Superior temporal gyrus (tissue), 1 donor: ENCODE measurements at regions not wholly inside any gene's neighbourhood (a gene's known extent, or its start where the extent isn't known, plus 50 kb on each side); places are given as distances from the start of the nearest gene placed in this dataset.
"Not testable (repeated sequence)": the region's sequence is repeated elsewhere in the genome, so short reads cannot be mapped to it uniquely, and the experiment has no call there.

Experiments
- DNase-seq: peaks from one replicate; pipeline ENCODE4 v3.0.0-alpha.2; 2016; ENCODE audit errors: extremely low spot score

GRCh38 chr5:67771221-67771620 lies 444.3 kb upstream of the PIK3R1 start:
- DNase-seq: no peak

- DNase-seq: no peak
These were observed 445.0 kb upstream of the PIK3R1 start for GRCh38 chr5:67770431-67771025.

- no peak for DNase-seq
These were observed 449.9 kb upstream of the PIK3R1 start for GRCh38 chr5:67765697-67766096.

GRCh38 chr5:67757771-67758170 lies 457.8 kb upstream of the PIK3R1 start:
- DNase-seq: not testable (repeated sequence)

GRCh38 chr5:67752357-67752708 lies 463.2 kb upstream of the PIK3R1 start:
- DNase-seq: no peak

GRCh38 chr5:67748165-67748690 lies 467.3 kb upstream of the PIK3R1 start:
- no peak for DNase-seq

GRCh38 chr5:67747096-67747495 lies 468.5 kb upstream of the PIK3R1 start:
- no peak for DNase-seq

- not testable (repeated sequence) for DNase-seq
These were observed 468.9 kb upstream of the PIK3R1 start for GRCh38 chr5:67746608-67747007.

- no peak for DNase-seq
These were observed 469.5 kb upstream of the PIK3R1 start for GRCh38 chr5:67746103-67746502.

GRCh38 chr5:67732921-67733320 lies 482.6 kb upstream of the PIK3R1 start:
- DNase-seq: no peak

GRCh38 chr5:67732471-67732870 lies 483.1 kb upstream of the PIK3R1 start:
- no peak for DNase-seq

GRCh38 chr5:67731886-67732285 lies 483.7 kb upstream of the PIK3R1 start:
- peak; percentile 94 for DNase-seq

GRCh38 chr5:67730917-67731474 lies 484.6 kb upstream of the PIK3R1 start:
- no peak for DNase-seq

- DNase-seq: peak; percentile 33
These were observed 487.1 kb upstream of the PIK3R1 start for GRCh38 chr5:67728326-67728890.

GRCh38 chr5:67725604-67726003 lies 490.0 kb upstream of the PIK3R1 start:
- no peak for DNase-seq

GRCh38 chr5:67724412-67725135 lies 491.0 kb upstream of the PIK3R1 start:
- DNase-seq: peak; percentile 76

- no peak for DNase-seq
These were observed 491.7 kb upstream of the PIK3R1 start for GRCh38 chr5:67723873-67724272.

GRCh38 chr5:67722582-67722981 lies 493.0 kb upstream of the PIK3R1 start:
- not testable (repeated sequence) for DNase-seq

- no peak for DNase-seq
These were observed 495.3 kb upstream of the PIK3R1 start for GRCh38 chr5:67720162-67720772.

GRCh38 chr5:67702008-67702407 lies 505.4 kb upstream of the CD180 start:
- DNase-seq: no peak

GRCh38 chr5:67699560-67699959 lies 503.0 kb upstream of the CD180 start:
- no peak for DNase-seq

GRCh38 chr5:67696446-67696845 lies 499.8 kb upstream of the CD180 start:
- DNase-seq: no peak
